Neural cell (in vitro differentiated cells): ENCODE measurements at regions not wholly inside any gene's neighbourhood (a gene's known extent, or its start where the extent isn't known, plus 50 kb on each side); places are given as distances from the start of the nearest gene placed in this dataset.

Source experiments
- H2AFZ ChIP-seq: fragments of 200-600, 300-800 bp; sonication (generic), shearing (Covaris generic); 2 replicates; pipeline ENCODE4 v1.6.0; 2014; ENCODE audit warnings: low read depth, mild to moderate bottlenecking, antibody characterized with exemption, low read length, moderate library complexity
- H3F3A ChIP-seq: fragments of 200-600 bp; shearing (Covaris generic); 2 replicates; pipeline ENCODE4 v1.6.1; 2016; ENCODE audit warnings: mild to moderate bottlenecking, moderate library complexity, mixed read lengths, antibody characterized with exemption, low read length; ENCODE audit not compliant: insufficient read depth, poor library complexity, severe bottlenecking
- H3K27ac ChIP-seq: fragments of 200-600, 300-800 bp; sonication (generic), shearing (Covaris generic); 2 replicates; pipeline ENCODE4 v1.5.1; 2014; ENCODE audit warnings: mild to moderate bottlenecking, low read length, moderate library complexity
- H3K27me3 ChIP-seq: fragments of 300-800, 200-600 bp; sonication (generic), shearing (Covaris generic); 2 replicates; pipeline ENCODE4 v1.6.0; 2014; ENCODE audit warnings: mild to moderate bottlenecking, low read depth, low read length, moderate library complexity; ENCODE audit not compliant: insufficient read depth
- H3K36me3 ChIP-seq: fragments of 300-800, 200-600 bp; sonication (generic), shearing (Covaris generic); 2 replicates; pipeline ENCODE4 v1.5.1; 2014; ENCODE audit warnings: mild to moderate bottlenecking, antibody characterized with exemption, low read length, moderate library complexity; ENCODE audit not compliant: insufficient read depth
- H3K4me2 ChIP-seq: fragments of 300-800, 200-600 bp; sonication (generic), shearing (Covaris generic); 2 replicates; pipeline ENCODE4 v1.6.0; 2014; ENCODE audit warnings: mild to moderate bottlenecking, low read length
- H3K4me3 ChIP-seq: fragments of 300-800, 200-600 bp; sonication (generic), shearing (Covaris generic); 2 replicates; pipeline ENCODE4 v1.5.1; 2014; ENCODE audit warnings: mild to moderate bottlenecking, low read length, moderate library complexity
- H3K79me2 ChIP-seq: fragments of 200-600 bp; shearing (Covaris generic); replicated peaks from 2 replicates; pipeline ENCODE4 v1.6.0; 2014; ENCODE audit warnings: mild to moderate bottlenecking, low read length, moderate library complexity; ENCODE audit not compliant: insufficient read depth
- H3K9ac ChIP-seq: fragments of 300-800, 200-600 bp; sonication (generic), shearing (Covaris generic); 2 replicates; pipeline ENCODE4 v1.6.1; 2016; ENCODE audit warnings: mild to moderate bottlenecking, low read length, mixed read lengths
- H3K9me2 ChIP-seq: fragments of 200-600 bp; shearing (Covaris generic); 2 replicates; pipeline ENCODE4 v1.6.1; 2016; ENCODE audit warnings: mild to moderate bottlenecking, low read length, mixed read lengths; ENCODE audit not compliant: insufficient read depth
- H3K9me3 ChIP-seq: fragments of 200-600, 300-800 bp; sonication (generic), shearing (Covaris generic); 2 replicates; pipeline ENCODE4 v1.6.1; 2016; ENCODE audit warnings: mild to moderate bottlenecking, mixed run types, low read length, moderate library complexity, mixed read lengths
- H4K20me1 ChIP-seq: fragments of 200-600 bp; shearing (Covaris generic); 2 replicates; pipeline ENCODE4 v1.6.1; 2016; ENCODE audit warnings: mild to moderate bottlenecking, mixed run types; ENCODE audit not compliant: insufficient read depth
- EP300 ChIP-seq: fragments of 450-650 bp; conservative IDR thresholded peaks from 2 replicates; pipeline ENCODE4 v1.6.1; 2014; ENCODE audit warnings: antibody characterized with exemption, mild to moderate bottlenecking, moderate library complexity; ENCODE audit not compliant: poor library complexity, severe bottlenecking
- EZH2 ChIP-seq: fragments of 200-600, 300-800 bp; shearing (Covaris generic), sonication (generic); IDR thresholded peaks from 2 replicates; pipeline ENCODE4 v1.6.1; 2014; ENCODE audit warnings: antibody characterized with exemption, low read length, borderline replicate concordance, mild to moderate bottlenecking; ENCODE audit not compliant: insufficient read depth, poor library complexity, severe bottlenecking
- MXI1 ChIP-seq: fragments of 450-650 bp; conservative IDR thresholded peaks from 2 replicates; pipeline ENCODE4 v1.6.1; 2014; ENCODE audit warnings: antibody characterized with exemption, mild to moderate bottlenecking; ENCODE audit not compliant: poor library complexity, severe bottlenecking
- POLR2AphosphoS5 ChIP-seq: IDR thresholded peaks from 2 replicates; pipeline ENCODE4 v1.6.1; 2012
- RAD21 ChIP-seq: fragments of 450-650 bp; conservative IDR thresholded peaks from 2 replicates; pipeline ENCODE4 v1.6.1; 2014; ENCODE audit warnings: antibody characterized with exemption, mild to moderate bottlenecking, moderate library complexity
- SMC3 ChIP-seq: fragments of 450-650 bp; conservative IDR thresholded peaks from 2 replicates; pipeline ENCODE4 v1.6.1; 2014; ENCODE audit warnings: antibody characterized with exemption, mild to moderate bottlenecking, moderate library complexity; ENCODE audit not compliant: poor library complexity
- TAF1 ChIP-seq: IDR thresholded peaks from 2 replicates; pipeline ENCODE4 v1.6.1; 2012; ENCODE audit warnings: low read depth
- TF ChIP-seq, protein P1 (sequence below): fragments of 450-650 bp; IDR thresholded peaks from 2 replicates; pipeline ENCODE4 v1.5.1; 2014; ENCODE audit warnings: antibody characterized with exemption, mild to moderate bottlenecking, moderate library complexity; ENCODE audit not compliant: poor library complexity, severe bottlenecking
- TF ChIP-seq, protein P2 (sequence below): IDR thresholded peaks from 2 replicates; pipeline ENCODE4 v1.6.1; 2012; ENCODE audit warnings: borderline replicate concordance

DNA sequence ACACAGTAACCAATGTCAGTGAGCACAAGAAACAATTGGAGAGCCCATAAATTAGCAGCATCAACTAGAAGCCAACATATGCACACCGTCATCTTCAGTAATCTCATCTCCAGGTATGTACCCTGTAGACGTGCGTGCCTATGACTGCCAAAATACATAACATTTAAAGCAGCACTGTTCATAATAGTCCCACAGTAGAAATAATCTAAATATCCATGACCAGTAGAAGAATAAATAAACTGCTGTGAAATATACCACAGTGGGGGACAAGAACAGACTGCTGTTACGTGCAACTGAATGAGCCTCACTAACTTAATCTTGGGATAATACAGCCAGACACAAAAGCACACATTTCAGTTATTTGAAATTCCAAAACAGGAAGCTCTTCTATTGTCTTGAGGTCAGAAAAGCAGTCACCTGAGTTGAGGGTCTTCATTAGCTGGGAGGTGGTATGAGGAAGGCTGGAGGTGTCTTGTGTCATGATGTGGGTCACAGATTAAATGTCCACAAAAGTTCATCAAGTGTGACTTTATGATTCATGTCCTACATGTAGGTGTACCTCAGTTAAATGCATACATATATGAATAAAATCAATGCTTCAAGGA is 454.2 kb upstream of the AKR1E2 start:
- no peaks in the 10 kb centered on the region for H4K20me1 ChIP-seq
- H3K79me2 ChIP-seq, result no peaks in the 10 kb centered on the region
- H3K9ac ChIP-seq, result no peak overlapping the region
- H3K4me2 ChIP-seq, result no peak overlapping the region
- H2AFZ ChIP-seq, result no peak overlapping the region
- no peaks in the 10 kb centered on the region for H3F3A ChIP-seq
- H3K36me3 ChIP-seq, result no peaks in the 10 kb centered on the region
- H3K9me3 ChIP-seq, result no peaks in the 10 kb centered on the region
- no peak overlapping the region for H3K4me3 ChIP-seq
- H3K9me2 ChIP-seq, result no peaks in the 10 kb centered on the region
- H3K27ac ChIP-seq, result no peak overlapping the region
- TF ChIP-seq SMC3 (no peak), TAF1 (no peak)
- no peaks in the 10 kb centered on the region for H3K27me3 ChIP-seq

DNA sequence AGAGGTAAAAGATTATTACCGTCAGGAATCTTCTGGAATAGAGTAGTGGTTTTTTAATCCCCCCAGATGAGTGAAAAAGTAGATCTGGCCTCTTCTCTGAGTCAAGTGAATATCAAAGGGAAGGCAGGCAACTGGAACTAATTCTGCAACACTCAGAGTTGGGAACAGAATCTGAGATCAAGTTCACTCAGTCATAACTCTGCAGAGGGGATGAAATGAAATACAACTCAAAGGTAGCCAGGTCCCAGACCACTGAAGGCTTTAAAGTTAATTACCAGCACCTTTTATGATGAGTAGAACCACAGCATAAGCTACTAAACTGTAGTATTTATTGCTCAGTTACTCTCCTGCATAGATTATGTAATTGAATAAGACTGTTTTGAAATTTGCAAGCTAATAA is 455.6 kb upstream of the AKR1E2 start:
- H4K20me1 ChIP-seq, result no peaks in the 10 kb centered on the region
- H3K36me3 ChIP-seq, result no peaks in the 10 kb centered on the region
- H3K9me2 ChIP-seq, result no peaks in the 10 kb centered on the region
- H3K4me2 ChIP-seq, result no peak overlapping the region
- no peaks in the 10 kb centered on the region for H3K79me2 ChIP-seq
- TF ChIP-seq, protein P1, sequence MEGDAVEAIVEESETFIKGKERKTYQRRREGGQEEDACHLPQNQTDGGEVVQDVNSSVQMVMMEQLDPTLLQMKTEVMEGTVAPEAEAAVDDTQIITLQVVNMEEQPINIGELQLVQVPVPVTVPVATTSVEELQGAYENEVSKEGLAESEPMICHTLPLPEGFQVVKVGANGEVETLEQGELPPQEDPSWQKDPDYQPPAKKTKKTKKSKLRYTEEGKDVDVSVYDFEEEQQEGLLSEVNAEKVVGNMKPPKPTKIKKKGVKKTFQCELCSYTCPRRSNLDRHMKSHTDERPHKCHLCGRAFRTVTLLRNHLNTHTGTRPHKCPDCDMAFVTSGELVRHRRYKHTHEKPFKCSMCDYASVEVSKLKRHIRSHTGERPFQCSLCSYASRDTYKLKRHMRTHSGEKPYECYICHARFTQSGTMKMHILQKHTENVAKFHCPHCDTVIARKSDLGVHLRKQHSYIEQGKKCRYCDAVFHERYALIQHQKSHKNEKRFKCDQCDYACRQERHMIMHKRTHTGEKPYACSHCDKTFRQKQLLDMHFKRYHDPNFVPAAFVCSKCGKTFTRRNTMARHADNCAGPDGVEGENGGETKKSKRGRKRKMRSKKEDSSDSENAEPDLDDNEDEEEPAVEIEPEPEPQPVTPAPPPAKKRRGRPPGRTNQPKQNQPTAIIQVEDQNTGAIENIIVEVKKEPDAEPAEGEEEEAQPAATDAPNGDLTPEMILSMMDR, result no peak
- no peak for TF ChIP-seq MXI1
- TF ChIP-seq TAF1, result no peak
- TF ChIP-seq, protein P2, sequence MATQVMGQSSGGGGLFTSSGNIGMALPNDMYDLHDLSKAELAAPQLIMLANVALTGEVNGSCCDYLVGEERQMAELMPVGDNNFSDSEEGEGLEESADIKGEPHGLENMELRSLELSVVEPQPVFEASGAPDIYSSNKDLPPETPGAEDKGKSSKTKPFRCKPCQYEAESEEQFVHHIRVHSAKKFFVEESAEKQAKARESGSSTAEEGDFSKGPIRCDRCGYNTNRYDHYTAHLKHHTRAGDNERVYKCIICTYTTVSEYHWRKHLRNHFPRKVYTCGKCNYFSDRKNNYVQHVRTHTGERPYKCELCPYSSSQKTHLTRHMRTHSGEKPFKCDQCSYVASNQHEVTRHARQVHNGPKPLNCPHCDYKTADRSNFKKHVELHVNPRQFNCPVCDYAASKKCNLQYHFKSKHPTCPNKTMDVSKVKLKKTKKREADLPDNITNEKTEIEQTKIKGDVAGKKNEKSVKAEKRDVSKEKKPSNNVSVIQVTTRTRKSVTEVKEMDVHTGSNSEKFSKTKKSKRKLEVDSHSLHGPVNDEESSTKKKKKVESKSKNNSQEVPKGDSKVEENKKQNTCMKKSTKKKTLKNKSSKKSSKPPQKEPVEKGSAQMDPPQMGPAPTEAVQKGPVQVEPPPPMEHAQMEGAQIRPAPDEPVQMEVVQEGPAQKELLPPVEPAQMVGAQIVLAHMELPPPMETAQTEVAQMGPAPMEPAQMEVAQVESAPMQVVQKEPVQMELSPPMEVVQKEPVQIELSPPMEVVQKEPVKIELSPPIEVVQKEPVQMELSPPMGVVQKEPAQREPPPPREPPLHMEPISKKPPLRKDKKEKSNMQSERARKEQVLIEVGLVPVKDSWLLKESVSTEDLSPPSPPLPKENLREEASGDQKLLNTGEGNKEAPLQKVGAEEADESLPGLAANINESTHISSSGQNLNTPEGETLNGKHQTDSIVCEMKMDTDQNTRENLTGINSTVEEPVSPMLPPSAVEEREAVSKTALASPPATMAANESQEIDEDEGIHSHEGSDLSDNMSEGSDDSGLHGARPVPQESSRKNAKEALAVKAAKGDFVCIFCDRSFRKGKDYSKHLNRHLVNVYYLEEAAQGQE, result no peak
- no peak for TF ChIP-seq RAD21
- TF ChIP-seq EZH2, result no peak
- TF ChIP-seq EP300, result no peak
- no peak for TF ChIP-seq POLR2AphosphoS5
- no peak overlapping the region for H3K27ac ChIP-seq
- no peaks in the 10 kb centered on the region for H3K27me3 ChIP-seq
- no peak overlapping the region for H3K4me3 ChIP-seq
- H3F3A ChIP-seq, result no peaks in the 10 kb centered on the region
- H2AFZ ChIP-seq, result no peak overlapping the region
- no peaks in the 10 kb centered on the region for H3K9me3 ChIP-seq
- H3K9ac ChIP-seq, result no peak overlapping the region

GRCh38 chr10:4361581-4361980 is 464.4 kb upstream of the AKR1E2 start:
- Histone ChIP-seq H3F3A (no peaks in the 10 kb centered on the region), H3K27me3 (no peaks in the 10 kb centered on the region), H3K36me3 (no peaks in the 10 kb centered on the region), H3K4me2 (peak overlapping the region; percentile 50), H3K79me2 (no peaks in the 10 kb centered on the region), H4K20me1 (no peaks in the 10 kb centered on the region), H3K9ac (no peak overlapping the region), H3K27ac (peak overlapping the region; percentile 29), H3K9me3 (no peaks in the 10 kb centered on the region), H2AFZ (no peak overlapping the region), H3K9me2 (no peaks in the 10 kb centered on the region), H3K4me3 (no peak overlapping the region)
- TF ChIP-seq, protein P2, result no peak
- no peak for TF ChIP-seq SMC3
- TF ChIP-seq, protein P1, result no peak
- TF ChIP-seq EP300, result no peak
- no peak for TF ChIP-seq EZH2
